ENCODE measurements at regions not wholly inside any gene's neighbourhood (a gene's known extent, or its start where the extent isn't known, plus 50 kb on each side); places are given as distances from the start of the nearest gene placed in this dataset.

- TF ChIP-seq, protein P1, sequence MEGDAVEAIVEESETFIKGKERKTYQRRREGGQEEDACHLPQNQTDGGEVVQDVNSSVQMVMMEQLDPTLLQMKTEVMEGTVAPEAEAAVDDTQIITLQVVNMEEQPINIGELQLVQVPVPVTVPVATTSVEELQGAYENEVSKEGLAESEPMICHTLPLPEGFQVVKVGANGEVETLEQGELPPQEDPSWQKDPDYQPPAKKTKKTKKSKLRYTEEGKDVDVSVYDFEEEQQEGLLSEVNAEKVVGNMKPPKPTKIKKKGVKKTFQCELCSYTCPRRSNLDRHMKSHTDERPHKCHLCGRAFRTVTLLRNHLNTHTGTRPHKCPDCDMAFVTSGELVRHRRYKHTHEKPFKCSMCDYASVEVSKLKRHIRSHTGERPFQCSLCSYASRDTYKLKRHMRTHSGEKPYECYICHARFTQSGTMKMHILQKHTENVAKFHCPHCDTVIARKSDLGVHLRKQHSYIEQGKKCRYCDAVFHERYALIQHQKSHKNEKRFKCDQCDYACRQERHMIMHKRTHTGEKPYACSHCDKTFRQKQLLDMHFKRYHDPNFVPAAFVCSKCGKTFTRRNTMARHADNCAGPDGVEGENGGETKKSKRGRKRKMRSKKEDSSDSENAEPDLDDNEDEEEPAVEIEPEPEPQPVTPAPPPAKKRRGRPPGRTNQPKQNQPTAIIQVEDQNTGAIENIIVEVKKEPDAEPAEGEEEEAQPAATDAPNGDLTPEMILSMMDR (IDR thresholded peaks at IDR 0.05), result no peak
- TF ChIP-seq POLR2A (IDR thresholded peaks at IDR 0.05) (no peak), EP300 (IDR thresholded peaks at IDR 0.05) (no peak)
Measured at GRCh38 chr22:34886812-34887211, 179.1 kb upstream of the ISX start.

Measured in ovary (tissue), 3 donors.